ENCODE measurements at regions not wholly inside any gene's neighbourhood (a gene's known extent, or its start where the extent isn't known, plus 50 kb on each side); places are given as distances from the start of the nearest gene placed in this dataset.
A peak's percentile ranks its signal among the peaks of the same experiment; 100 is the strongest.

DNA sequence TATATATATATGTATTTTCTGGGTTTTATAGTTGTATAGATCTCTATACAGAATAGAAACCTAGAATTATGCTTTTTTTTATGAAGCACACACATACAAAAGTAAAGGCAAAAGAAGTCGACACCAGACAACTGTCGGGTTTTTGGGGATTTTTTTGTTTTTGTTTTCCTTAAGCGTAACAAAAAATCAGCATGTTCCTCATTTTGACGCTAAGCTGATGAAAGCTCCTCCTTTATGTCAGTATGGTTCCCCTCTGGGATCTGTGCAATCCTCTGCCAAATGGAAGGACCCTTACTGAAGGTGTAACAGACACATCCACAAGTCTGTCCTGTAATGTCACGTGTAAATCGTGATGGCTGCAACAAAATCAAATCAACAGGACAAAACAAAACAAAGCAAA lies 226.2 kb downstream of the RHOU start:
- no peak overlapping the region for H3K27ac ChIP-seq
- TF ChIP-seq, protein P1, sequence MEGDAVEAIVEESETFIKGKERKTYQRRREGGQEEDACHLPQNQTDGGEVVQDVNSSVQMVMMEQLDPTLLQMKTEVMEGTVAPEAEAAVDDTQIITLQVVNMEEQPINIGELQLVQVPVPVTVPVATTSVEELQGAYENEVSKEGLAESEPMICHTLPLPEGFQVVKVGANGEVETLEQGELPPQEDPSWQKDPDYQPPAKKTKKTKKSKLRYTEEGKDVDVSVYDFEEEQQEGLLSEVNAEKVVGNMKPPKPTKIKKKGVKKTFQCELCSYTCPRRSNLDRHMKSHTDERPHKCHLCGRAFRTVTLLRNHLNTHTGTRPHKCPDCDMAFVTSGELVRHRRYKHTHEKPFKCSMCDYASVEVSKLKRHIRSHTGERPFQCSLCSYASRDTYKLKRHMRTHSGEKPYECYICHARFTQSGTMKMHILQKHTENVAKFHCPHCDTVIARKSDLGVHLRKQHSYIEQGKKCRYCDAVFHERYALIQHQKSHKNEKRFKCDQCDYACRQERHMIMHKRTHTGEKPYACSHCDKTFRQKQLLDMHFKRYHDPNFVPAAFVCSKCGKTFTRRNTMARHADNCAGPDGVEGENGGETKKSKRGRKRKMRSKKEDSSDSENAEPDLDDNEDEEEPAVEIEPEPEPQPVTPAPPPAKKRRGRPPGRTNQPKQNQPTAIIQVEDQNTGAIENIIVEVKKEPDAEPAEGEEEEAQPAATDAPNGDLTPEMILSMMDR (conservative IDR thresholded peaks at IDR 0.05) = no peak

DNA sequence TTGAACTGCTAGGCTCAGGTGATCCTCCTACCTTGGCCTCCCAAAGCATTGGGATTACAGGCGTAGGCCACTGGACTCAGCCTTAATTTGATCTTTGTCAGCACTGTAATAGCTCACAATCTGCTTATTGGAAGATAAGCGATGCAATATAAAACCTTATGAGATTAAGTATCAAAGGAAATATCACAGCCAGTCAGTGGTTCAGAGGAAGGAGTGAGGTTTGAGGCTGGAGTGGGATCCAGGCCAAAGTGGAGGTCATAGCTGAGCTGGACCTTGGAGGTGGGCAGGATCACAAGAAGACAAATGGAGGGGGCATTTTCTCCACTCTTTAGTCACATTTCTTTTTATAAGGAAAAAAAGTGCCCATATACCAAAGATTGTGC lies 228.5 kb downstream of the RHOU start:
- H3K27ac ChIP-seq = peak overlapping the region; percentile 7; the same call in 1 of the 2 replicates
- TF ChIP-seq, protein P1 (conservative IDR thresholded peaks at IDR 0.05) = no peak

DNA sequence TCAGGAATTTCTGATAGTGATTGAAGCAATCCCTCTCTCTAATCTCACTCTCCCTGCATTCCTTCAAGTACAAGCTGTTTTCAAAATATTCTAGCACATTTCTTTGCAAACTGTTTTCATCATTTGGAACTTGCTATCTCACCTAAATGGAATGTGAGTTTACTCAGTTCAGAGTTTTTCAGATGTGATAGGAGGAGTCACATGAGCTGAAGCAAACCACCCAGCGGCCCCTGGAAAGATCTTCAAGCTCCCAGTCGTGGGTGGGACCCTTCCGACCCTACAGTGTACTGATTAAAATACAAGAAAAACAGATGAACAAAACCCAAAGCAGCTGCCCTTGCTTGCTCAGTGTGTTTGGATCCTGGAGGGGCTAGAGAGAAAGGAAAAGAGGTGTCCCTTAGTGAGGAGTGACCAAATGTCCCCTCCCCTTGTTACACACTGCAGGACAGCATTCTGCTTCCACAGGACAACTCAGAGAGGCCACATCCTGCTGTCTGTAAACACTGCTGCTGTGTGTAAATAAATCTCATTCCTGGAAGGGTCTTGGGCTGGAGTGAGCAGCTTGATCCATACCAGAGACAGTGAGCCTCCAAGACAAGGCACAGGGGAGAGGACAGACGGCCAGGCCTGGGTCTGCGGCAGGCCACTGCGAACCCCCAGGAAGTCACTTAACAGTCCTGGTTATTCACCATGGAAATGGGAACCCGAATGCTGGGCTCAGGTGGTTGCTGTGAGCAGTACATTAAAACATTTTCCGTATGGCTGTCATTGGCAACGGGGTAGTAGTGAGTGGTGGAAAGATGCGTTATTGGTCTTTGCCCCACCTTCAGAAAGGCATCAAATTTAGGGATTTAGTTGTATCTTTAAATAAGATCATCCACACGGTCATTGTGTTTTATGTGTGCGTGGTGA lies 229.2 kb downstream of the RHOU start:
- peak overlapping the region; percentile 7; the same call in 1 of the 2 replicates for H3K27ac ChIP-seq
- TF ChIP-seq, protein P1 (conservative IDR thresholded peaks at IDR 0.05) = no peak

DNA sequence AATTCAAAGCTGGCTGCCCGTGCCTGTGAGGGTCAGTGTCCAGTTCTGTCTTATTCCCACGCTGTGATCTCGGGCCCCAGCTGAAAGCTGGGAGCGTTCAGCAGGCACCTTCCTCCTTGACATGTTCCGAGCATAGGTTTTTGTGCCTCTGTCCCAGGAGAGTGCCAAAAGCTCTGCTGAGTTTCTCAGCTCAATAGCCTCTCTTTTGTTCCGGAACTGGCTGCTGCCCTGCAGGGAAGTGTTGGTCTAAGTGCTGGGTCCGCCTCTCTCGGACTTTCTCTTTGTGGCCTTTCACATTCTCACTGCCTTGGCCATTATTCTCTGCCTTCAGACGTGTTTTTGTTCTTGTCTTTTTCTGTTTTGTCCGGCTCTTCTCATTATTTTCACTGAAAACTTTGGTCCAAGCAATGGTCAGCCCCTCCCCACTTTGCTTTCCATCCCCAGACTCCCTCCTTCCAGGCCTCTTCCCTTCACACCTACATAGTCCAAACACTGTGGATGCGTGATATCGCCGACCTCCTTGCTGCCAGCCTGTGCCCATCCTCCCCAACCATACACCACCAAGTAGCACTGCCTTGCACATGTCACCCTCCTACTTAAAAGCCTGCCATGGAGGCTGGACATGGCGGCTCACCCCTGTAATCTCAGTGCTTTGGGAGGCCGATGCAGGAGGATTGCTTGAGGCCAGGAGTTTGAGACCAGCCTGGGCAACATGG lies 233.8 kb downstream of the RHOU start:
- H3K27ac ChIP-seq = no peak overlapping the region
- TF ChIP-seq, protein P1 (conservative IDR thresholded peaks at IDR 0.05) = no peak

DNA sequence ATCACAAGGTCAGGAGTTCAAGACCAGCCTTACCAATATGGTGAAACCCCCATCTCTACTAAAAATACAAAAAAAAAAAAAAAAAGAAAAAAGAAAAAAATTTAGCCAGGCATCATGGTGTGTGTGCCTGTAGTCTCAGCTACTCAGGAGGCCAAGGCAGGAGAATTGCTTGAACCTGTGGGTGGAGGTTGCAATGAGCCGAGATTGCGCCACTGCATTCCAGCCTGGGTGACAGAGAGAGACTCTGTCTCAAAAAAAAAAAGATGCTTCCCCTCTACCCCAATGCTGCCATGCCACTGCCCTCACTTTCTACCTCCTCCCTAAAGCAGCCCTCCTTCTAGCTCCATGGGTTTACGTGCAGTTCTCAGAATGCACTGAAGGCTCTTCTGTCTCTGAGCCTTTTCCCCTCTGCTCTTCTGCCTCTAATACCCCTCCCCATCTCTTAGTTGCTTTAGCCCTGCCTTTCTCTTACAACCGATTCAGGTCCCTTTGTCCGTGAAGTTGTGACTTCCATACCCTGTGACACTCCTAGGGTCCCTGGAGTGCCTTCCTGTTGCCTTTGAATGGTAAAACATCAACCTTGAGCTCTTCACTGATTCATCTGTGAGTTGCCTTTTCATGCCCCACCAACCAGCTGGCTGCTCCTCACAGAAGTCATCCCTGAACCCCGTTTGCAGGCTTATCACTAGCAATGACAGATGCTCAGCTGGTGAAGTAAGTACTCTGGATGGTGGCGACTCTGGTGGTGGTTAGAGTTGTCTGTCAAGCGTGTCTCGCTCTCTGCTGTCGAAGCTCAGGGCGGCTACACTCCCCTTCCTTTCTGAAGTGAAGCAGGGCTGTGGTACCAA lies 234.9 kb downstream of the RHOU start:
- no peak overlapping the region for H3K27ac ChIP-seq
- TF ChIP-seq, protein P1 (conservative IDR thresholded peaks at IDR 0.05) = no peak

DNA sequence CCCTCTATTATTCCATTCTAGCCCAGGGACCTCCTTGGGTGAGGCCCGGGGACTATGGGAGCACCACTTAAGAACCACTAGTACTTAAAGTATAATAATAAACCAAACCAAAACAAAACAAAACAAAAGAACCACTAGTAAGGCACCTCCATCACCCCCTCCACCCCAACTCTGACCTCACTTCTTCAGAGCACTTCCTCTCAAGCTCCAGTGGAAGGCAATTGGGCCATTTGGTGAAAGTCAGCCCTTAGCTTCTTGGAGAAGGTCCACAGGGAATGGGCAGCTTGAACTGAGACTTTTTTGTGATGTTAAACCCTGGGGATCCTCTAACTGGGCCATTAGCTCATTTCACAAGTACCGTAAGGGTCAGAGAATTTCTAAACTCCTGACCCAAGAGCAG lies 237.3 kb downstream of the RHOU start:
- no peak overlapping the region for H3K27ac ChIP-seq
- TF ChIP-seq, protein P1 (conservative IDR thresholded peaks at IDR 0.05) = no peak

DNA sequence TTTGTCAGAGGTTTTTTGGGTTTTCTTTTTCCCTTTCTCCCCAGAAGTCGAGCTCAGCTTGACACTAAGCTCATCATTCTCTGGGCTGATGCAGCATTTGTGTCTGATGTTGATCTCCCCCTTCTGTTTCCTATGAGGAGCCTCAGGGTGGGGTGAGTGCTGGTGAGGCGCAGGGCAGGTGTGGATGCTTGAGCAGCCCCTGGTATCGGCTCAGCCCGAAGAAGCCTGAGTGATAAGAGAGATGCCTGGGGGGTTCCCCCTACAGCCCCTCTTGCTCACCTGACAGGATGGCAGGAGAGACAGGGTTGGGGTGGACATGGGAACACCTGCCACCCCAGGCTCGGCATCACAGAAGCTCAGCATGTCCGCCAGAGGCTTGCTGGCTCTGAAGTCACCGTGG lies 239.0 kb downstream of the RHOU start:
- TF ChIP-seq, protein P1 (conservative IDR thresholded peaks at IDR 0.05) = no peak
- H3K27ac ChIP-seq = no peak overlapping the region
